ENCODE measurements at regions not wholly inside any gene's neighbourhood (a gene's known extent, or its start where the extent isn't known, plus 50 kb on each side); places are given as distances from the start of the nearest gene placed in this dataset.

- DNase-seq = no peak
Observed at GRCh38 chr6:108779536-108780275, 68.5 kb upstream of the ARMC2 start.

- DNase-seq = no peak
Observed at GRCh38 chr6:108780784-108781183, 67.4 kb upstream of the ARMC2 start.

GRCh38 chr6:108781419-108782100, 66.7 kb upstream of the ARMC2 start:
- DNase-seq = no peak

- peak; percentile 31 to 58 for DNase-seq
Observed at GRCh38 chr6:108782179-108783041, 65.8 kb upstream of the ARMC2 start.

- no peak for DNase-seq
Observed at GRCh38 chr6:108785653-108786052, 62.6 kb upstream of the ARMC2 start.

GRCh38 chr6:108788416-108788815, 59.8 kb upstream of the ARMC2 start:
- DNase-seq = no peak

- no peak for DNase-seq
Observed at GRCh38 chr6:108789475-108789874, 58.7 kb upstream of the ARMC2 start.

GRCh38 chr6:108791700-108792099, 56.5 kb upstream of the ARMC2 start:
- no peak for DNase-seq

GRCh38 chr6:108793516-108794251, 54.5 kb upstream of the ARMC2 start:
- no peak for DNase-seq

GRCh38 chr6:108795122-108795521, 53.1 kb upstream of the ARMC2 start:
- DNase-seq = no peak

- DNase-seq = no peak
Observed at GRCh38 chr6:108795814-108796213, 52.4 kb upstream of the ARMC2 start.

- DNase-seq = no peak
Observed at GRCh38 chr6:108796875-108797274, 51.3 kb upstream of the ARMC2 start.

GRCh38 chr6:108797951-108798669, 50.1 kb upstream of the ARMC2 start:
- no peak for DNase-seq

Data from SHP77 (cell line).